Sigmoid colon (tissue), 6 donors: ENCODE measurements at regions not wholly inside any gene's neighbourhood (a gene's known extent, or its start where the extent isn't known, plus 50 kb on each side); places are given as distances from the start of the nearest gene placed in this dataset.

Source experiments
- DNase-seq: peaks from one replicate; pipeline ENCODE4 v3.0.0-alpha.2; 2019
- H3K27ac ChIP-seq, 4 donors: fragments of 200-600 bp; sonication (generic); one replicate each; pipeline ENCODE4 v1.5.1; 2016 to 2019; ENCODE audit warnings: mild to moderate bottlenecking in 1 of 4
- H3K27me3 ChIP-seq, 3 donors: fragments of 200-600 bp; sonication (generic); one replicate each; pipeline ENCODE4 v1.5.1; 2019; ENCODE audit warnings: mild to moderate bottlenecking in 1 of 3
- H3K36me3 ChIP-seq, 4 donors: fragments of 200-600 bp; sonication (generic); one replicate each; pipeline ENCODE4 v1.5.1; 2016 to 2019
- H3K4me1 ChIP-seq, 4 donors: fragments of 200-600 bp; sonication (generic); one replicate each; pipeline ENCODE4 v1.5.1; 2017 to 2019
- H3K4me3 ChIP-seq, 4 donors: fragments of 200-600 bp; sonication (generic); one replicate each; pipeline ENCODE4 v1.5.1; 2017 to 2019; ENCODE audit warnings: mild to moderate bottlenecking in 2 of 4, moderate library complexity in 1 of 4
- H3K9me3 ChIP-seq, 4 donors: fragments of 200-600 bp in 3 of 4; sonication (generic) in 3 of 4; one replicate each; pipeline versions ENCODE4 v1.5.1 to v1.6.1; 2013 to 2019
- CTCF ChIP-seq, 4 experiments: fragments of 450-650 bp in 3 of 4; fragments of 200-600 bp in 1 of 4; IDR thresholded peaks; one replicate each; pipeline ENCODE4 v1.5.1; 2016 to 2019; ENCODE audit warnings: antibody characterized with exemption in 4 of 4, mild to moderate bottlenecking in 3 of 4, moderate library complexity in 2 of 4
- EP300 ChIP-seq, 4 donors: sonication (generic); formaldehyde crosslinking; IDR thresholded peaks; one replicate each; pipeline ENCODE4 v1.6.1; 2017; ENCODE audit warnings: antibody characterized with exemption in 4 of 4
- POLR2A ChIP-seq, 2 donors: fragments of 450-650 bp; IDR thresholded peaks; one replicate each; pipeline ENCODE4 v1.6.1; 2016; ENCODE audit warnings: antibody characterized with exemption in 2 of 2, mild to moderate bottlenecking in 2 of 2, moderate library complexity in 2 of 2
- POLR2AphosphoS5 ChIP-seq, 4 donors: sonication (generic); formaldehyde crosslinking; IDR thresholded peaks; one replicate each; pipeline ENCODE4 v1.6.1; 2017; ENCODE audit warnings: antibody characterized with exemption in 4 of 4
- WGBS, 2 donors: extraction: QIAGEN DNeasy Blood & Tissue Kit; methylation state at CpG; one replicate each; pipeline ENCODE4 v1.1.7; 2013; 5-methylcytosine and 5-hydroxymethylcytosine counted together
- intact Hi-C: fragments of 100-400 bp; cut with DNase I; formaldehyde crosslinking; loops from one replicate; pipeline ENCODE4 v1.15.1; 2023
- donor health status: healthy with polysubstance abuse.
- donor health status: healthy.

DNA sequence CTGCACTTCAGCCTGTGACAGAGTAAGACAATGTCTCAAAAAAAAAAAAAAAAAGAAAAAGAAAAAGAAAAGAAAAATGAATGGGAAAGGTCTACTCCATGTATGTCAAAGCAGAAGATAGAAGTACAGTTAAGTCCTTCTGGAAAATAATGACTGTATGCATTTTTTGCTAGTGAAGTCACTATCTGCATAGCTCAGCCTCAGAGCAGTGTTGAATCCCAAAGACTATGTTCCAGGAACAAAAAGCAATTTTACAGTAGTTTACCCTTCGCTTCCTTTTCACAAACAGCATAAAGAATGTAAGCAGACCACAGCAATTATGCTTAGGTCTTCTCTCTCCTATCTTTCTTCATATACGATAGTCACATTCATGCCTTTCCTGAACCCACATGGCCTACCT, 497.4 kb downstream of the CMPK2 start:
- WGBS, 2 donors: 81 to 85% methylated on average over 2 of the region's 2 CpGs
- Histone ChIP-seq H3K4me3 (no peak overlapping the region), H3K36me3 (no peaks in the 10 kb centered on the region), H3K27ac (no peak overlapping the region), H3K27me3 (no peaks in the 10 kb centered on the region), H3K4me1 (no peaks in the 10 kb centered on the region), H3K9me3 (no peaks in the 10 kb centered on the region)
- intact Hi-C loops: no loop called here
- no peak for DNase-seq
- TF ChIP-seq POLR2AphosphoS5 (IDR thresholded peaks at IDR 0.05) (no peak), EP300 (IDR thresholded peaks at IDR 0.05) (no peak), POLR2A (IDR thresholded peaks at IDR 0.05) (no peak), CTCF (IDR thresholded peaks at IDR 0.05) (no peak)

DNA sequence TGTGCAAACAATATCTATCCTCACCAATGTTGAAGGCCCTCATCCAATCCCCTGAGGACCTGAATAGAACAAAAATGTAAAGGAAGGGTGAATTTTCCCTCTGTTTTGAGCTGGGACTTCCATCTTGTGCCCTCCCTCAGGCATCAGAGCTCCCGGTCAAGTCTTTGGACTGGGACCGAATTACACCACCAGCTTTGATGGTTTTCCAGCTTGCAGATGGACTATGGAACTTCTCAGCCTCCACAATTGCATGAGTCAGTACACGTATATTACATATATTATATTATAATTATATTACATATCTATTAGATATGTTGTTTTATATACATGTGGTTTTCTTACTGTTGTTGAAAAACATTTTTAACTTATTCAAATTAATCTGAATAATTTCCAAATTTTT, 496.4 kb downstream of the CMPK2 start:
- no peak for TF ChIP-seq POLR2A (IDR thresholded peaks at IDR 0.05)
- TF ChIP-seq CTCF (IDR thresholded peaks at IDR 0.05): no peak
- TF ChIP-seq POLR2AphosphoS5 (IDR thresholded peaks at IDR 0.05): no peak
- no peak for TF ChIP-seq EP300 (IDR thresholded peaks at IDR 0.05)
- WGBS, 2 donors: 64 to 90% methylated on average over 3 of the region's 3 CpGs

DNA sequence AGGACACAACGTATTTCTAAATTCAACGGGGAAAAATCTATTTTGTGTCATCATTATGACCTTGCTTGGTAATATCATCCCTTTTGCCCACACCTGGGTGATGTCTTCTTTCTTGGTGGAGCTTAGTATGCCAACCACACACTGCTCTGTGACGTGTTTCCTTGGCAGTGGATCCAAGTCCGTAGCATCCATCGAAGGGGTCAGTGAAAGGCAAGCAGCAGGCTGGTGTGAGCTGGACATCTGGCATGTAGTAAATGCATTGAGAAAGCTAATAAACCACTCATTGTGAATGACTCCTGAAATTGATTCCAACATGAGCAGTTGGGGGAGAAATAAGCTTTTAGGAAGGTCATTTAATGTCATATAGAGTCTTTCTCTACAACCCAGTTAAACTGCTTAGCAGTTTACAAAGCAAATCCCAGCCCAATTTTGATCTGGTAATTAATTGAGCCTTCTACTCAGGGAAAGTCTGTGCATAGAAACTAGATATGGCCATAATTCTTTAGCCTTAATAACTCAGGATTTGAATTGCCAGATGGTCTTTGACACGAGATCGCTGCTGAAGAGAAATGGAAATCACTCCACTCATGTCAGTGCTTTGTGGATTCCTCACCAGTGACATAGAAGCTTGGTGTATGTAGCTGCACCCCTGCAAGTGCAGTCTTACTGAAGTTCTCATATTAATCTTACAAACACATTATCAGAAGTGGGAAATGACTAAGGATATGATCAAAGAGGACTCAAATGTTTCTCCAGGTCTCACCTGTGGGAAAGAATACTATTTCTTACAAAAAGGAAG, 494.8 kb downstream of the CMPK2 start:
- H3K4me3 ChIP-seq: no peak overlapping the region
- TF ChIP-seq EP300 (IDR thresholded peaks at IDR 0.05): no peak
- no peak for TF ChIP-seq POLR2AphosphoS5 (IDR thresholded peaks at IDR 0.05)
- no peak for TF ChIP-seq POLR2A (IDR thresholded peaks at IDR 0.05)
- no peak for TF ChIP-seq CTCF (IDR thresholded peaks at IDR 0.05)
- 81 to 86% methylated on average over 7 of the region's 7 CpGs for WGBS, 2 donors

More for the DNA sequence above, 496.4 kb downstream of the CMPK2 start:
- H3K4me3 ChIP-seq: no peak overlapping the region
- no peaks in the 10 kb centered on the region for H3K4me1 ChIP-seq
- H3K9me3 ChIP-seq: peaks cover 0 to 2% (median 0%) of the 10 kb centered on the region in 4 donors
- intact Hi-C loops: no loop called here
- no peaks in the 10 kb centered on the region for H3K27me3 ChIP-seq
- no peaks in the 10 kb centered on the region for H3K36me3 ChIP-seq
- H3K27ac ChIP-seq: no peak overlapping the region
- no peak for DNase-seq

DNA sequence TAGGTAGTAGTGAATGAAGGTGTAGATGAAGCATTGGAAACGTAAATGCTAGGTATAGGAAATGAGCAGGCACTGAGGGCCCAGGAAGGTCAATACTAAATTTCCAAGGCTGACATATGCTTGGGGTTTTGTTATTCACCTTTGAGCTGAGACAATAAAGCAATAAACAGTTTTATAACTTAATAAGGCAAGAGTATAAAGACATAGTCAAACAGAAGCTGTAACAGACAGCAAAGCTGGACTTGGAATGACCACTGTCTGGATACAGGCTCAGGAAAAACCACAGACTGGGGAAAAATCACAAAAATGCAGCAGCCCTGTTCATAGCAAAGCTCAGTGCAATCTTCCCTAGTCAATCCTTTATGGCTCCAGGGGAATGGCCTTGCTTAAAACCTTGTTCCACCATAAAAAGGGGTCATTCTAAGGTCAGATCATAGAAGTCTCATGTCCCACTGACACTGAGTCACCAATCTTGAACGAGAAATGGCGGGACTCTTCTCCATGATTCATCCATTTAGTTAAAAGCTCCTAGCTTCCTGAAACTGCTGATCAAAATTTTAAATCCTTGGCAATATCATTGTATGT, 493.3 kb downstream of the CMPK2 start:
- Histone ChIP-seq H3K27me3 (no peaks in the 10 kb centered on the region), H3K9me3 (peaks cover 0 to 2% (median 0%) of the 10 kb centered on the region in 4 donors), H3K36me3 (no peaks in the 10 kb centered on the region), H3K27ac (no peak overlapping the region), H3K4me1 (no peaks in the 10 kb centered on the region), H3K4me3 (no peak overlapping the region)
- DNase-seq: no peak
- TF ChIP-seq EP300 (IDR thresholded peaks at IDR 0.05) (no peak), CTCF (IDR thresholded peaks at IDR 0.05) (no peak), POLR2A (IDR thresholded peaks at IDR 0.05) (no peak), POLR2AphosphoS5 (IDR thresholded peaks at IDR 0.05) (no peak)
- 11 to 57% methylated on average over 3 of the region's 3 CpGs for WGBS, 2 donors
- intact Hi-C loops: no loop called here

More for the DNA sequence above, 494.8 kb downstream of the CMPK2 start:
- intact Hi-C loops: no loop called here
- no peaks in the 10 kb centered on the region for H3K4me1 ChIP-seq
- H3K27ac ChIP-seq: no peak overlapping the region
- H3K9me3 ChIP-seq: peaks cover 0 to 2% (median 0%) of the 10 kb centered on the region in 4 donors
- H3K36me3 ChIP-seq: no peaks in the 10 kb centered on the region
- no peak for DNase-seq
- H3K27me3 ChIP-seq: no peaks in the 10 kb centered on the region
